Right lobe of liver (tissue), 4 donors: ENCODE measurements at regions not wholly inside any gene's neighbourhood (a gene's known extent, or its start where the extent isn't known, plus 50 kb on each side); places are given as distances from the start of the nearest gene placed in this dataset.

Experiments
- POLR2A ChIP-seq: fragments of 450-650 bp; IDR thresholded peaks from one replicate; pipeline ENCODE4 v1.6.1; 2017; ENCODE audit warnings: antibody characterized with exemption, mild to moderate bottlenecking
- TF ChIP-seq, protein P1 (sequence below), 4 donors: fragments of 200-600 bp in 3 of 4; fragments of 450-650 bp in 1 of 4; IDR thresholded peaks; one replicate each; pipeline versions ENCODE4 v1.5.1 to v1.8.0; 2016 to 2022; ENCODE audit warnings: antibody characterized with exemption in 4 of 4, mild to moderate bottlenecking in 2 of 4
- donor health status: DM: no; HTN: no; CAD: no.
- donor health status: DM: no; HTN: no; CAD: no.
- donor health status: DM: no; HTN: yes; CAD: no.

DNA sequence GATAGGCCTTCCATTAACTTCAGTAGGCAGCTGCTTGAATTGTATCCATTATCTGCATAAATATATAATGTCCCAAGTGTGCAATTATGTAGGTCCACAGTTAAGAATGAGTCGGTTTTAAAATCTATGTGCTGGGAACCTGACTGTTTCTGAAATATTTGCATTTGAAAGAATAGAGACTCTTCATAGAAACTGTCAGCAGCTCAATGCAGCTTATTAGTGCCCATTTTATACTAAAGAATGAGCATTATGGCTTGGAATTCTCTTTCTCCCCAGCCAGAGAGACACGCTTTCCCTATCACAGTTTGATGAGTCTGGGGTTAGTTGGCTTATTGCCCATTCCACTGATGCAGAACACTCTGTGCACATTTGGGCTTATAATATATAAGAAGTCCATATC lies 202.0 kb upstream of the PCDH7 start:
- TF ChIP-seq, protein P1, sequence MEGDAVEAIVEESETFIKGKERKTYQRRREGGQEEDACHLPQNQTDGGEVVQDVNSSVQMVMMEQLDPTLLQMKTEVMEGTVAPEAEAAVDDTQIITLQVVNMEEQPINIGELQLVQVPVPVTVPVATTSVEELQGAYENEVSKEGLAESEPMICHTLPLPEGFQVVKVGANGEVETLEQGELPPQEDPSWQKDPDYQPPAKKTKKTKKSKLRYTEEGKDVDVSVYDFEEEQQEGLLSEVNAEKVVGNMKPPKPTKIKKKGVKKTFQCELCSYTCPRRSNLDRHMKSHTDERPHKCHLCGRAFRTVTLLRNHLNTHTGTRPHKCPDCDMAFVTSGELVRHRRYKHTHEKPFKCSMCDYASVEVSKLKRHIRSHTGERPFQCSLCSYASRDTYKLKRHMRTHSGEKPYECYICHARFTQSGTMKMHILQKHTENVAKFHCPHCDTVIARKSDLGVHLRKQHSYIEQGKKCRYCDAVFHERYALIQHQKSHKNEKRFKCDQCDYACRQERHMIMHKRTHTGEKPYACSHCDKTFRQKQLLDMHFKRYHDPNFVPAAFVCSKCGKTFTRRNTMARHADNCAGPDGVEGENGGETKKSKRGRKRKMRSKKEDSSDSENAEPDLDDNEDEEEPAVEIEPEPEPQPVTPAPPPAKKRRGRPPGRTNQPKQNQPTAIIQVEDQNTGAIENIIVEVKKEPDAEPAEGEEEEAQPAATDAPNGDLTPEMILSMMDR (IDR thresholded peaks at IDR 0.05) = no peak
- no peak for TF ChIP-seq POLR2A
